ENCODE measurements at regions not wholly inside any gene's neighbourhood (a gene's known extent, or its start where the extent isn't known, plus 50 kb on each side); places are given as distances from the start of the nearest gene placed in this dataset.
"Not testable (repeated sequence)": the region's sequence is repeated elsewhere in the genome, so short reads cannot be mapped to it uniquely, and the experiment has no call there.

DNA sequence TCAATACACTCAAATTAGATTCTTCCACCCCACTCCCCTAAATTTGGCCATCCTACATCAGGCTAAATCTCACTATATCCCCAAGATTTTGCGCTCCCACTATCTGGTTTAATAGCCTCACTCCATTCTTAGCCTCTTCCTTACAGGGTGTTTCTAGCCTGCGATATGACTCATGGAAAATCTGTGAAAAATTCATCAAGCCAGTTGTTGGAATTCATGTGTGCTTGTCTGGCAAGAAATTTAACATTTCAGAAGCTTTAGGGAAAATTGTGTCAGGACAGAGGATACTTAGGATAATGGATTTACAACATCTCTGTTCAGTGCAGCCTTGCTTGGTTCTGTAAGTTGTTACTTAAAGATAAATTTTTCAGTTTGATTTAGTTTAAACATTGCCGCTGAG lies 1249.9 kb upstream of the AUTS2 start:
- no peak for DNase-seq

- no peak for DNase-seq
Observed at GRCh38 chr7:68362745-68363518, 1235.3 kb upstream of the AUTS2 start.

DNA sequence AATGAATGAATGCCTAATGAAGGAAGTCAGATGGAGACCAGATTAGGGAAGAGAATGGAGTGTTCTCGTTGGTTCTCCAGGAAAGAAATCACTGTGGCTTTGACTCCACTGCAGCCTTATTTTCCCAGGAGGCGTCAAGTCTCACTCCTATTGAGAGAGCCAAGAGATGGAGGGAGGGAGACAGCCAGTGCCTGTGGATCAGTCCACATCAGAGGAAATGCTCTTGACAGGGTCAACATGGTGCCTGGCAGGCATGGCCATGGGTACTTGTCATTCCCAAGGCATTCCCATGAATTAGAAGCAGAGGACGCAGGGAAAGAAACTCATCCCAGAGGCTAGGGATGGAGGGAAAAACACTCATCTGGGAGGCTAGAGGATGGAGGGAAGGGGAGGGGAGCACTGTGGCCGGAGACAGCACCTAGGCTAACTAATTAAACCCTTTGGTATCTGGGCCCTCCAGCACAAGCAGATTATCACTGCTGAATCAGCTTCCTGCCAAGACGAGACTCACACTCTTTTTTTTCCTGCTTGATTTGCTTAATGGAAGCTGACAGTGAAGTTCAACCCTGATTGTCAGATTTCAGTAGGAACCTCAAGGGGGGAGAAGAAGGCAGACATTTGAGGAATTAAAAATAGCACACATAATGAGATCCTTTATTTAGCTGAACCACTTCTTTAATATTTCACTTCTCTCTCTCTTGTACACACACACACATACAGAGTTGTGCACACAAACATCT lies 1233.2 kb upstream of the AUTS2 start:
- DNase-seq = no peak

DNA sequence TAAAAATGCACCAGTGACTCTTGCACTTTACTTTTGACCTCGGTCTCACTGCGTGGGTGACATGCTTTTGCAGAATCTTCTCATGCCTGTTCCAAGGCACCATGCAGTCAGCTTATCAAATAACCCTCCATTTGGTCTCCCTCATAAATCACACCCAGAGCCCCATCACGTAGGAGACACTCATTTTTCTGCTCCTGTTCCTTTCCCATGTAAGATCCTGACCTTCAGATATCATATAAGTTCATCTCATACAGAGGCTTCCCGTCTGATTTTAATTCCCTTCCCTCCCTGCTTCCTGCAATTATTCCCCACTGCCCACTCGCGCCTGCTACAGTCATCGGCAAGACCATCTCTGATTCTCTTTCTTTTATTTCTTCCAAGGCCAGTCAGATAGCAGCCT lies 1226.3 kb upstream of the AUTS2 start:
- DNase-seq = no peak

GRCh38 chr7:68376131-68376661 lies 1222.1 kb upstream of the AUTS2 start:
- DNase-seq = no peak

- DNase-seq = no peak
Observed at GRCh38 chr7:68381731-68382130, 1216.5 kb upstream of the AUTS2 start.

DNA sequence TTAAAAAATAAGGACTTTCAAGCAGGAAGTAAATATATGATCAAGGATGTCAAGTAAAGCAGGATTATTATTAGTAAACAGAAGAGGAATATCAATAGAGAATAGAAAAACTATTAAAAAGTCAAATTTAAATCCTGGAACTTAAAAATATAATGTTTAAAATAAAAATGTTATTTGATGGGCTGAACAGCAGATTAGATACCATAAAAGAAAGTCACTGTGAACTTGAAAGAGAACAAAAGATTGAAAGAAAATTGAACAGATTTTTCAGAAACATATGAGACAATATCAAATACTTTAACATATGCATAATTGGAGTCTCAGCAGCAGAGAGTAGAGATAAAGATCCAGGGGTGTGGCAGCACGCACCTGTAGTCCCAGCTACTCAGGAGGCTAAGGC lies 1213.7 kb upstream of the AUTS2 start:
- no peak for DNase-seq

GRCh38 chr7:68393051-68393450 lies 1205.2 kb upstream of the AUTS2 start:
- DNase-seq = no peak

DNA sequence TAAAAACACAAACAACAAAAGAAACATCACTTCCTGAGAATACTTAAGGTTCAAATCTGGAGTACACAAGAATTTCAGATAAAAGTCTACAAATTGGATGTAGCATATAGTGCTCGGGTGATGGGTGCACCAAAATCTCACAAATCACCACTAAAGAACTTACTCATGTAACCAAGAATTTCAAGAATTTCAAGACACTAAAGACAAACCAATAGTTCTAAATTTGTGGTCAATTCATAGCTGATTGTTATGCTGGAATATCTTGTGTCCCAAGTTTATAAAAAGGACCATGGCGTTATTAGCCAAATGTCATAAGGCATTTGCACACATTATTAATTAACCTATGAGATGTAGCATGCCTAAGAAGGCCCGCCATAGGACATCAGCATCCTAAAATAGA lies 1204.1 kb upstream of the AUTS2 start:
- no peak for DNase-seq

- DNase-seq = no peak
Observed at GRCh38 chr7:68399991-68400590, 1198.2 kb upstream of the AUTS2 start.

- no peak for DNase-seq
Observed at GRCh38 chr7:68400783-68401182, 1197.5 kb upstream of the AUTS2 start.

DNA sequence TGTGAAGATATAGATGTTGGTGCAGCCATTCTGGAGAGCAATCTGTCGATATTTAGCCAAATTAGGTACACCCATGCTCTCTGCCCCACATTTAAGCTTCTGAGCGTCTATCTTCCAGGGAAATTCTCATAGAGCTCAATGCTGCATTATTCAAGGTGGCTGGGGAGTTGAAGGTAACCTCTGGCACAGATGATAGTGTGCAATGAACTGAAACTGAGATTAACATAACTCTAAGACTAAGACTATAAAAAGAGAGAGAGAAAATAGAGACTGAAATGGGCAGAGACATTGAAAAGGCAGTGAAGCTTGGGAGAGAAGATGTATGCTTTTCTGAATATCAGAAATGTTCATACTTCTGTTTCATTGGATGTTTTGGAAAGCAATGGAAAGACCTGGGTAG lies 1197.0 kb upstream of the AUTS2 start:
- no peak for DNase-seq

DNA sequence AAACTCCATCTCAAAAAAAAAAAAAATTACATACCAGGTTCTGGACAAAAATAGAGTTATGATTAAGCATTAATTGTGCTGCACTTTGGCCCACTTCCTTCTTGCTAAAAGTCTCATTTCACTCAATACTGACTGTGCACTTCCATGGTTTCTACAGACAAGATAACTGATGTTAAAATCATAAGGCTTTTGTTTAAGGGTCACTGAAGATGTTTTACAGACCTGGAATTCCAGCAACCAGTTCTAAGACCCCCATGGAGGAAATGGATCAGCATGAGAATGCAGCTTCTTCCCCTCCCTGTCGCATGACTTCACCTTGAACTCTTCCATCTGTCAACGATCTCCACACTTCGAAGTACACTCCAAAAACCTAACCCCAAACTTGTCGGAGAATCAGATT lies 1191.8 kb upstream of the AUTS2 start:
- no peak for DNase-seq

DNA sequence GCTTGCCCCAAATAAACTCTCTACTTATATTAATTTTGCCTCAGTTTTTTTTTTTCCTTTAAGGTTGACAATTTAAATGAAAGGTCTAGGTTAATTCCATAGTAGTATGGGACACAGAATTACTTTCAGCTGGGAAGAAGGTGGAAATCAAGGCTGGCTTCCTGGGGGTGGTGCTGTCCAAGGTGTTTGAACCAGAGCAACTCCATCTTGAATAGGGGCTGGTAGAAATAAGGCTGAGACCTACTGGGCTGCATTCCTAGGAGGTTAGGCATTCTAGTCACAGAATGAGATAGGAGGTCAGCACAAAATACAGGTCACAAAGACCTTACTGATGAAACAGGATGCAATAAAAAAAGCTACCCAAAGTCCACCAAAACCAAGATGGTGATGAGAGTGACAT lies 1190.8 kb upstream of the AUTS2 start:
- no peak for DNase-seq

DNA sequence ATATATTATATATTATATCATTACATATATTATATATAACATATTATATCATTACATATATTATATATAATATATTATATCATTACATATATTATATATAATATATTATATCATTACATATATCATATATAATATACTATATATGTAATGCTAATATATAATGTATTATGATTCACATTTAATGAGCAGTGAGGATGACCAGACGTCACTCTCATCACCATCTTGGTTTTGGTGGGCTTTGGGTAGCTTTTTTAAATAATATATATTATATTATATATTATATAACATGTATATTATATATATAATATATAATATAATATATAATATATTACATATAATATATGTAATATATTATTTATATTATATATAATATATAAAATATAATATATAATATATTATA lies 1189.4 kb upstream of the AUTS2 start:
- DNase-seq = no peak

DNA sequence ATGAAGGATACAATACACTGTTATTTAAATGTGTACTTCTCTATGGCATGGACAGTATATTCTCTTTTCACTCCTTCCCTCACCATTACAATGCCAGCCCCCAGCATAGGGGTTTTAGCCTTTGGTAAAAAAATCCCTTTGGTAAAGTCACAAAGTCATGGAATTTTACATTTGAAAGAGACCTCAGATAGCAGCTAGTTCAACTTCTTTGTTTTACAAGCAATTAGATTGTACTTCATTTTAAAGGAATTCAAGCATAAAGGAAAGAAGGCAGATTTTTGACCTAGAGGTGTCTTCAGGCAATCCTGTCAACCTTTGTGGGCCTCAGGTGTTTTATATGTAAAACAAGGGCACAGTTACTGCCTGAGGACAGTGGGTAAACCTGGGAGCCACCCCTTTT lies 1188.4 kb upstream of the AUTS2 start:
- DNase-seq = no peak

DNA sequence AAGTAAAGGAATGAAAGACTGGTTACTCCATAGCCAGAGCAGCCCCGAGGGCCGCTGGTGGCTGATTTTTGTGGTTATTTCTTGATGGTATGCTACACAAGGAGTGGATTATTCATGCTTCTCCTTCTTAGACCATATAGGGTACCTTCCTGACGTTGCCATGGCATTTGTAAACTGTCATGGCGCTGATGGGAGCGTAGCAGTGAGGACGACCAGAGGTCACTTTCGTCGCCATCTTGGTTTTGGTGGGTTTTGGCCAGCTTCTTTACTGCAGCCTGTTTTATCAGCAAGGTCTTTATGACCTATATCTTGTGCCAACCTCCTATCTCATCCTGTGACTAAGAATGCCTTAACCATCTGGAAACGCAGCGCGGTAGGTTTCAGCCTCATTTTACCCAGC lies 1187.6 kb upstream of the AUTS2 start:
- not testable (repeated sequence) for DNase-seq

- no peak for DNase-seq
Observed at GRCh38 chr7:68411742-68412141, 1186.5 kb upstream of the AUTS2 start.

DNA sequence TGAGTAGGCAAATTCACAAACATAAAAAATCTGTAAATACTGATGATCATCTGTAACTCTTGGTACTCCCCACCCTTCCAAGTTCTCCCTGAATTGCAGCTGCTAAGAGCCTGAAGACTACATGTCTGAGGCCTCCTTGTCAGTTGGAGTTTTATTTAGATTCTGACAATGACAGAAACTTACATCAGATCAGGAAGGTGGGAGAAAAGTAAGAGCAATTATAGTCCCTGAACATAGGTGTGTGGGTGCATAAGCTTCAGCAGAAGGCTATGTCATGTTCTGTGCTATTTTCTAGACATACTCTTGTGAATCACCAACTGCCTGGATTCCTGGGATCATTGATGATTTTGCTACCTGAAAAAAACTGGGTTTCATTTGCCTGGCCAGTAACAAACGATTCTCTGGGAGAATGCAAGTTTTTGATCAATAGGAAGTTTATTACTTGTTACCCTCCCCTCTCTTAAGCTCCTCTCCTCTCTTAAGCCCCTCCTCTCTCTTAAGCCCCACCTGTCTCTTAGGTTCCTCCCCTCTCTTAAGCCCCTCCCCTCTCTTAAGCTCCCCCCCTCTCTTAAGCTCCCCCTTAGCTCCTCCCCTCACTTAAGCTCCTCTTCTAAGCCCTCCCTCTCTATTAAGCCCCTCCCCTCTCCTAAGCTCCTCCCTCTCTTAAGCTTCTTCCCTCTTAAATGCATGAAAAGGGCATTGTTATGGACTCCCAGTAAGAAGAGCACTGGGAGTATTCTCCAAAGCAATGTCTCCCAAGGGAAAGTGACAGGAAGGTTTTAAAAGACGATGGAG lies 1183.4 kb upstream of the AUTS2 start:
- no peak for DNase-seq

DNA sequence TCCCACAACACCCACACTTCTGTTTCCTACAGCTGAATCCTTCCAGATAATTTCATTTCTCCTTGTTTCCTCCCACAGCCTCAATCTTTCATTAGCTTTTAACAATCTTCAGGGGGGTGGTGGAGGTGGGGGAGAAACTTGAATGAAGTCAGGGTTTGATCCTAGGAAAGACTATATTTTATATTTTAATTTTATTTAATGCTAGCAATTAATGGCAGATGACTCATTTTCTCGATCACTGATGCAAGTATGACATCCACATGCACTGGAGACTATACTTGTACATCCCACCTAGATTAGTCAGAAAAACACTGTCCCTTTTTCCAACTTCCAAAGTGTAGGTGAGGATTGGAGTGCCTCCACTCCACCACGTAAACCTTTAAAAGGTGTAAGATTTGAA lies 1181.3 kb upstream of the AUTS2 start:
- no peak for DNase-seq

- no peak for DNase-seq
Observed at GRCh38 chr7:68417659-68418058, 1180.6 kb upstream of the AUTS2 start.

GRCh38 chr7:68420342-68421192 lies 1177.7 kb upstream of the AUTS2 start:
- no peak for DNase-seq

Data from activated CD4-positive, alpha-beta T cell treated with anti-CD3 and anti-CD28 coated beads, Interleukin-2, amount 50 U/mL, for 16 hours (primary cell).